ENCODE measurements at regions not wholly inside any gene's neighbourhood (a gene's known extent, or its start where the extent isn't known, plus 50 kb on each side); places are given as distances from the start of the nearest gene placed in this dataset.
A peak's percentile ranks its signal among the peaks of the same experiment; 100 is the strongest.

GRCh38 chr4:28481565-28481964, 1620.9 kb downstream of the STIM2 start:
- Histone ChIP-seq H3K27ac (ENCODE audit: low read depth, low read length) (no peak overlapping the region), H3K79me1 (ENCODE audit: low read length) (no peaks in the 10 kb centered on the region), H2BK15ac (replicated peaks; ENCODE audit: low read depth) (no peak overlapping the region), H2BK120ac (ENCODE audit: low read depth, low read length) (no peak overlapping the region), H3K23ac (ENCODE audit: low read length) (no peak overlapping the region), H2BK5ac (ENCODE audit: low read length) (no peak overlapping the region), H3K4me3 (ENCODE audit: low read length) (no peak overlapping the region), H3K9ac (ENCODE audit: low read length) (no peak overlapping the region), H3K18ac (ENCODE audit: low read length) (no peak overlapping the region), H3K27me3 (ENCODE audit: insufficient read depth, low read length, poor library complexity) (no peaks in the 10 kb centered on the region), H4K5ac (ENCODE audit: low read length) (no peak overlapping the region), H3K79me2 (ENCODE audit: control insufficient read depth, insufficient read depth, low read length) (no peaks in the 10 kb centered on the region), H3K4me1 (ENCODE audit: control insufficient read depth, low read depth, low read length) (no peaks in the 10 kb centered on the region), H2AK5ac (ENCODE audit: low read length) (no peak overlapping the region), H3K56ac (ENCODE audit: low read length) (no peak overlapping the region), H3K36me3 (ENCODE audit: control insufficient read depth, insufficient read depth, low read length) (no peaks in the 10 kb centered on the region), H4K8ac (ENCODE audit: low read depth, low read length) (no peak overlapping the region), H3K4me2 (ENCODE audit: low read length) (no peak overlapping the region), H3K4ac (ENCODE audit: low read depth, low read length) (no peak overlapping the region)
- peak; percentile 28 for DNase-seq
- WGBS (ENCODE audit: extremely low coverage, insufficient coverage, low lambda C conversion rate) = no CpG with 5 or more reads among the region's 4 CpGs

GRCh38 chr4:28482580-28483270, 1622.1 kb downstream of the STIM2 start:
- DNase-seq = no peak
- no peak overlapping the region for H3K9ac ChIP-seq (ENCODE audit: low read length)
- peak overlapping the region; percentile 14 for H3K18ac ChIP-seq (ENCODE audit: low read length)
- WGBS (ENCODE audit: extremely low coverage, insufficient coverage, low lambda C conversion rate) = no CpG with 5 or more reads among the region's 7 CpGs
- no peak overlapping the region for H3K4me3 ChIP-seq (ENCODE audit: low read length)
- H3K36me3 ChIP-seq (ENCODE audit: control insufficient read depth, insufficient read depth, low read length) = no peaks in the 10 kb centered on the region
- no peak overlapping the region for H2BK120ac ChIP-seq (ENCODE audit: low read depth, low read length)
- no peaks in the 10 kb centered on the region for H3K4me1 ChIP-seq (ENCODE audit: control insufficient read depth, low read depth, low read length)
- no peak overlapping the region for H2AK5ac ChIP-seq (ENCODE audit: low read length)
- no peak overlapping the region for H3K23ac ChIP-seq (ENCODE audit: low read length)
- H4K8ac ChIP-seq (ENCODE audit: low read depth, low read length) = no peak overlapping the region
- no peak overlapping the region for H2BK5ac ChIP-seq (ENCODE audit: low read length)
- peak overlapping the region; percentile 27 for H2BK15ac ChIP-seq (replicated peaks; ENCODE audit: low read depth)
- H3K4ac ChIP-seq (ENCODE audit: low read depth, low read length) = no peak overlapping the region
- no peaks in the 10 kb centered on the region for H3K27me3 ChIP-seq (ENCODE audit: insufficient read depth, low read length, poor library complexity)
- H3K79me1 ChIP-seq (ENCODE audit: low read length) = no peaks in the 10 kb centered on the region
- no peak overlapping the region for H3K4me2 ChIP-seq (ENCODE audit: low read length)
- no peaks in the 10 kb centered on the region for H3K79me2 ChIP-seq (ENCODE audit: control insufficient read depth, insufficient read depth, low read length)
- no peak overlapping the region for H4K5ac ChIP-seq (ENCODE audit: low read length)
- H3K27ac ChIP-seq (ENCODE audit: low read depth, low read length) = no peak overlapping the region
- no peak overlapping the region for H3K56ac ChIP-seq (ENCODE audit: low read length)

GRCh38 chr4:28488021-28488420, 1627.4 kb downstream of the STIM2 start:
- Histone ChIP-seq H3K27ac (ENCODE audit: low read depth, low read length) (no peak overlapping the region), H3K27me3 (ENCODE audit: insufficient read depth, low read length, poor library complexity) (no peaks in the 10 kb centered on the region), H2BK15ac (replicated peaks; ENCODE audit: low read depth) (no peak overlapping the region), H3K4me3 (ENCODE audit: low read length) (no peak overlapping the region), H4K5ac (ENCODE audit: low read length) (no peak overlapping the region), H2BK5ac (ENCODE audit: low read length) (no peak overlapping the region), H3K79me1 (ENCODE audit: low read length) (no peaks in the 10 kb centered on the region), H3K4me1 (ENCODE audit: control insufficient read depth, low read depth, low read length) (no peaks in the 10 kb centered on the region), H3K9ac (ENCODE audit: low read length) (no peak overlapping the region), H2AK5ac (ENCODE audit: low read length) (no peak overlapping the region), H2BK120ac (ENCODE audit: low read depth, low read length) (no peak overlapping the region), H3K4ac (ENCODE audit: low read depth, low read length) (no peak overlapping the region), H3K79me2 (ENCODE audit: control insufficient read depth, insufficient read depth, low read length) (no peaks in the 10 kb centered on the region), H3K56ac (ENCODE audit: low read length) (no peak overlapping the region), H3K36me3 (ENCODE audit: control insufficient read depth, insufficient read depth, low read length) (no peaks in the 10 kb centered on the region), H3K23ac (ENCODE audit: low read length) (no peak overlapping the region), H4K8ac (ENCODE audit: low read depth, low read length) (no peak overlapping the region), H3K4me2 (ENCODE audit: low read length) (no peak overlapping the region), H3K18ac (ENCODE audit: low read length) (no peak overlapping the region)
- no peak for DNase-seq
- whole genome bisulfite sequencing (ENCODE audit: extremely low coverage, insufficient coverage, low lambda C conversion rate) = no CpG with 5 or more reads among the region's 1 CpG

- Histone ChIP-seq H3K23ac (ENCODE audit: low read length) (no peak overlapping the region), H4K5ac (ENCODE audit: low read length) (no peak overlapping the region), H3K27ac (ENCODE audit: low read depth, low read length) (no peak overlapping the region), H3K9ac (ENCODE audit: low read length) (no peak overlapping the region), H3K36me3 (ENCODE audit: control insufficient read depth, insufficient read depth, low read length) (no peaks in the 10 kb centered on the region), H4K8ac (ENCODE audit: low read depth, low read length) (no peak overlapping the region), H2BK5ac (ENCODE audit: low read length) (no peak overlapping the region), H3K27me3 (ENCODE audit: insufficient read depth, low read length, poor library complexity) (no peaks in the 10 kb centered on the region), H3K4me2 (ENCODE audit: low read length) (no peak overlapping the region), H2BK120ac (ENCODE audit: low read depth, low read length) (no peak overlapping the region), H3K79me1 (ENCODE audit: low read length) (no peaks in the 10 kb centered on the region), H3K56ac (ENCODE audit: low read length) (no peak overlapping the region), H3K4me1 (ENCODE audit: control insufficient read depth, low read depth, low read length) (no peaks in the 10 kb centered on the region), H2BK15ac (replicated peaks; ENCODE audit: low read depth) (no peak overlapping the region), H2AK5ac (ENCODE audit: low read length) (no peak overlapping the region), H3K4ac (ENCODE audit: low read depth, low read length) (no peak overlapping the region), H3K79me2 (ENCODE audit: control insufficient read depth, insufficient read depth, low read length) (no peaks in the 10 kb centered on the region), H3K18ac (ENCODE audit: low read length) (no peak overlapping the region), H3K4me3 (ENCODE audit: low read length) (no peak overlapping the region)
- peak; percentile 8 for DNase-seq
- no CpG with 5 or more reads among the region's 3 CpGs for WGBS (ENCODE audit: extremely low coverage, insufficient coverage, low lambda C conversion rate)
These were observed 1630.0 kb downstream of the STIM2 start for GRCh38 chr4:28490669-28491068.

GRCh38 chr4:28505064-28505463, 1644.4 kb downstream of the STIM2 start:
- Histone ChIP-seq H2BK120ac (ENCODE audit: low read depth, low read length) (no peak overlapping the region), H3K4me2 (ENCODE audit: low read length) (no peak overlapping the region), H2BK5ac (ENCODE audit: low read length) (no peak overlapping the region), H2BK15ac (replicated peaks; ENCODE audit: low read depth) (no peak overlapping the region), H3K18ac (ENCODE audit: low read length) (no peak overlapping the region), H3K4me1 (ENCODE audit: control insufficient read depth, low read depth, low read length) (no peaks in the 10 kb centered on the region), H3K27ac (ENCODE audit: low read depth, low read length) (no peak overlapping the region), H3K4me3 (ENCODE audit: low read length) (no peak overlapping the region), H3K56ac (ENCODE audit: low read length) (no peak overlapping the region), H3K27me3 (ENCODE audit: insufficient read depth, low read length, poor library complexity) (no peaks in the 10 kb centered on the region), H4K5ac (ENCODE audit: low read length) (no peak overlapping the region), H3K23ac (ENCODE audit: low read length) (no peak overlapping the region), H3K79me2 (ENCODE audit: control insufficient read depth, insufficient read depth, low read length) (no peaks in the 10 kb centered on the region), H4K8ac (ENCODE audit: low read depth, low read length) (no peak overlapping the region), H3K9ac (ENCODE audit: low read length) (no peak overlapping the region), H3K79me1 (ENCODE audit: low read length) (no peaks in the 10 kb centered on the region), H2AK5ac (ENCODE audit: low read length) (no peak overlapping the region), H3K36me3 (ENCODE audit: control insufficient read depth, insufficient read depth, low read length) (no peaks in the 10 kb centered on the region), H3K4ac (ENCODE audit: low read depth, low read length) (no peak overlapping the region)
- no CpG with 5 or more reads among the region's 4 CpGs for WGBS (ENCODE audit: extremely low coverage, insufficient coverage, low lambda C conversion rate)
- DNase-seq = no peak

- Histone ChIP-seq H4K5ac (ENCODE audit: low read length) (no peak overlapping the region), H3K27ac (ENCODE audit: low read depth, low read length) (no peak overlapping the region), H2AK5ac (ENCODE audit: low read length) (no peak overlapping the region), H3K27me3 (ENCODE audit: insufficient read depth, low read length, poor library complexity) (no peaks in the 10 kb centered on the region), H3K79me2 (ENCODE audit: control insufficient read depth, insufficient read depth, low read length) (no peaks in the 10 kb centered on the region), H3K18ac (ENCODE audit: low read length) (no peak overlapping the region), H3K4me1 (ENCODE audit: control insufficient read depth, low read depth, low read length) (no peaks in the 10 kb centered on the region), H3K9ac (ENCODE audit: low read length) (no peak overlapping the region), H3K4me3 (ENCODE audit: low read length) (no peak overlapping the region), H2BK120ac (ENCODE audit: low read depth, low read length) (no peak overlapping the region), H4K8ac (ENCODE audit: low read depth, low read length) (no peak overlapping the region), H2BK15ac (replicated peaks; ENCODE audit: low read depth) (no peak overlapping the region), H3K36me3 (ENCODE audit: control insufficient read depth, insufficient read depth, low read length) (no peaks in the 10 kb centered on the region), H3K56ac (ENCODE audit: low read length) (no peak overlapping the region), H3K79me1 (ENCODE audit: low read length) (no peaks in the 10 kb centered on the region), H3K4me2 (ENCODE audit: low read length) (no peak overlapping the region), H3K23ac (ENCODE audit: low read length) (no peak overlapping the region), H3K4ac (ENCODE audit: low read depth, low read length) (no peak overlapping the region), H2BK5ac (ENCODE audit: low read length) (no peak overlapping the region)
- DNase-seq = no peak
- WGBS (ENCODE audit: extremely low coverage, insufficient coverage, low lambda C conversion rate) = no CpG with 5 or more reads among the region's 9 CpGs
These were observed 1648.0 kb downstream of the STIM2 start for GRCh38 chr4:28508636-28509035.

All from mesendoderm (in vitro differentiated cells).